ENCODE measurements at regions not wholly inside any gene's neighbourhood (a gene's known extent, or its start where the extent isn't known, plus 50 kb on each side); places are given as distances from the start of the nearest gene placed in this dataset.

GRCh38 chr2:208977582-208977981, 446.3 kb upstream of the MAP2 start:
- Histone ChIP-seq H4K20me1 (ENCODE audit: insufficient read depth, low read length, poor library complexity, severe bottlenecking) (no peaks in the 10 kb centered on the region), H3K9me2 (replicated peaks; ENCODE audit: low read depth, low read length) (no peaks in the 10 kb centered on the region), H3K4me2 (ENCODE audit: low read depth, low read length, poor library complexity, severe bottlenecking) (no peak overlapping the region), H3K9ac (ENCODE audit: low read depth, low read length, poor library complexity, severe bottlenecking) (no peak overlapping the region), H3F3A (ENCODE audit: low read depth) (no peaks in the 10 kb centered on the region), H3K4me3 (ENCODE audit: low read length, poor library complexity, severe bottlenecking) (no peak overlapping the region), H3K9me3 (ENCODE audit: insufficient read depth, low read depth, low read length) (no peaks in the 10 kb centered on the region), H3K79me2 (ENCODE audit: insufficient read depth, low read length) (no peaks in the 10 kb centered on the region), H3K27me3 (ENCODE audit: insufficient read depth, low read length, poor library complexity, severe bottlenecking) (no peaks in the 10 kb centered on the region), H2AFZ (ENCODE audit: low read length) (no peak overlapping the region), H3K4me1 (ENCODE audit: insufficient read depth, low read length, poor library complexity, severe bottlenecking) (no peaks in the 10 kb centered on the region), H3K36me3 (ENCODE audit: insufficient read depth, low read length) (no peaks in the 10 kb centered on the region)
- TF ChIP-seq CTCF (conservative IDR thresholded peaks at IDR 0.05; ENCODE audit: low read length) (no peak), EZH2phosphoT487 (IDR thresholded peaks at IDR 0.05; ENCODE audit: borderline replicate concordance) (no peak)

GRCh38 chr2:208978946-208979345, 444.9 kb upstream of the MAP2 start:
- Histone ChIP-seq H3K79me2 (ENCODE audit: insufficient read depth, low read length) (no peaks in the 10 kb centered on the region), H3K4me2 (ENCODE audit: low read depth, low read length, poor library complexity, severe bottlenecking) (no peak overlapping the region), H3K9me3 (ENCODE audit: insufficient read depth, low read depth, low read length) (no peaks in the 10 kb centered on the region), H3F3A (ENCODE audit: low read depth) (no peaks in the 10 kb centered on the region), H3K27me3 (ENCODE audit: insufficient read depth, low read length, poor library complexity, severe bottlenecking) (no peaks in the 10 kb centered on the region), H3K9me2 (replicated peaks; ENCODE audit: low read depth, low read length) (no peaks in the 10 kb centered on the region), H3K4me3 (ENCODE audit: low read length, poor library complexity, severe bottlenecking) (no peak overlapping the region), H3K36me3 (ENCODE audit: insufficient read depth, low read length) (no peaks in the 10 kb centered on the region), H2AFZ (ENCODE audit: low read length) (no peak overlapping the region), H3K9ac (ENCODE audit: low read depth, low read length, poor library complexity, severe bottlenecking) (no peak overlapping the region), H3K4me1 (ENCODE audit: insufficient read depth, low read length, poor library complexity, severe bottlenecking) (no peaks in the 10 kb centered on the region), H4K20me1 (ENCODE audit: insufficient read depth, low read length, poor library complexity, severe bottlenecking) (no peaks in the 10 kb centered on the region)
- TF ChIP-seq CTCF (conservative IDR thresholded peaks at IDR 0.05; ENCODE audit: low read length) (no peak), EZH2phosphoT487 (IDR thresholded peaks at IDR 0.05; ENCODE audit: borderline replicate concordance) (no peak)

- H3K9ac ChIP-seq (ENCODE audit: low read depth, low read length, poor library complexity, severe bottlenecking): no peak overlapping the region
- no peaks in the 10 kb centered on the region for H3K4me1 ChIP-seq (ENCODE audit: insufficient read depth, low read length, poor library complexity, severe bottlenecking)
Measured at GRCh38 chr2:208980321-208980720, 443.5 kb upstream of the MAP2 start.

More at GRCh38 chr2:208980321-208980720, 443.5 kb upstream of the MAP2 start:
- Histone ChIP-seq H3K9me3 (ENCODE audit: insufficient read depth, low read depth, low read length) (no peaks in the 10 kb centered on the region), H3K9me2 (replicated peaks; ENCODE audit: low read depth, low read length) (no peaks in the 10 kb centered on the region), H3K79me2 (ENCODE audit: insufficient read depth, low read length) (no peaks in the 10 kb centered on the region), H3F3A (ENCODE audit: low read depth) (no peaks in the 10 kb centered on the region), H2AFZ (ENCODE audit: low read length) (no peak overlapping the region), H4K20me1 (ENCODE audit: insufficient read depth, low read length, poor library complexity, severe bottlenecking) (no peaks in the 10 kb centered on the region), H3K27me3 (ENCODE audit: insufficient read depth, low read length, poor library complexity, severe bottlenecking) (no peaks in the 10 kb centered on the region), H3K4me3 (ENCODE audit: low read length, poor library complexity, severe bottlenecking) (no peak overlapping the region), H3K36me3 (ENCODE audit: insufficient read depth, low read length) (no peaks in the 10 kb centered on the region), H3K4me2 (ENCODE audit: low read depth, low read length, poor library complexity, severe bottlenecking) (no peak overlapping the region)
- no peak for TF ChIP-seq CTCF (conservative IDR thresholded peaks at IDR 0.05; ENCODE audit: low read length)
- TF ChIP-seq EZH2phosphoT487 (IDR thresholded peaks at IDR 0.05; ENCODE audit: borderline replicate concordance): no peak

Data from Loucy (cell line).